ENCODE measurements at regions not wholly inside any gene's neighbourhood (a gene's known extent, or its start where the extent isn't known, plus 50 kb on each side); places are given as distances from the start of the nearest gene placed in this dataset.

- intact Hi-C loops (cut with micrococcal nuclease): no loop called here
- Mint-ChIP-seq H3K27me3 (no peaks in the 10 kb centered on the region), H3K4me1 (ENCODE audit: low read depth) (no peaks in the 10 kb centered on the region), H3K4me3 (no peak overlapping the region), H3K27ac (no peak overlapping the region), H3K36me3 (ENCODE audit: low read depth) (no peaks in the 10 kb centered on the region), H3K9me3 (peaks cover 3% of the 10 kb centered on the region)
- TF ChIP-seq CTCF (IDR thresholded peaks at IDR 0.05): no peak
- ChIA-PET POLR2A (no interaction called here), CTCF (no interaction called here)
- DNase-seq (no peak), ATAC-seq (no peak)
Measured at GRCh38 chr21:16535102-16535422, 805.3 kb downstream of the USP25 start.

GRCh38 chr21:16535626-16536025 lies 805.8 kb downstream of the USP25 start:
- CTCF ChIA-PET: no interaction called here
- H3K9me3 Mint-ChIP-seq: peaks cover 3% of the 10 kb centered on the region
- POLR2A ChIA-PET: no interaction called here
- no peak for DNase-seq
- TF ChIP-seq CTCF (IDR thresholded peaks at IDR 0.05): no peak
- H3K4me1 Mint-ChIP-seq (ENCODE audit: low read depth): no peaks in the 10 kb centered on the region
- no peaks in the 10 kb centered on the region for H3K27me3 Mint-ChIP-seq
- no peak overlapping the region for H3K4me3 Mint-ChIP-seq
- intact Hi-C loops (cut with micrococcal nuclease): no loop called here
- no peaks in the 10 kb centered on the region for H3K36me3 Mint-ChIP-seq (ENCODE audit: low read depth)
- H3K27ac Mint-ChIP-seq: no peak overlapping the region
- ATAC-seq: no peak

- no peak for TF ChIP-seq CTCF (IDR thresholded peaks at IDR 0.05)
- H3K4me1 Mint-ChIP-seq (ENCODE audit: low read depth): no peaks in the 10 kb centered on the region
- no peaks in the 10 kb centered on the region for H3K36me3 Mint-ChIP-seq (ENCODE audit: low read depth)
- no peak for DNase-seq
- ATAC-seq: no peak
- no peaks in the 10 kb centered on the region for H3K27me3 Mint-ChIP-seq
- no peak overlapping the region for H3K27ac Mint-ChIP-seq
- ChIA-PET CTCF (no interaction called here), POLR2A (no interaction called here)
- intact Hi-C loops (cut with micrococcal nuclease): no loop called here
- H3K4me3 Mint-ChIP-seq: no peak overlapping the region
- H3K9me3 Mint-ChIP-seq: peaks cover 3% of the 10 kb centered on the region
Measured at GRCh38 chr21:16536140-16536539, 806.4 kb downstream of the USP25 start.

- CTCF ChIA-PET: no interaction called here
- POLR2A ChIA-PET: no interaction called here
- Mint-ChIP-seq H3K4me3 (no peak overlapping the region), H3K27ac (no peak overlapping the region), H3K27me3 (no peaks in the 10 kb centered on the region), H3K36me3 (ENCODE audit: low read depth) (no peaks in the 10 kb centered on the region), H3K9me3 (peaks cover 3% of the 10 kb centered on the region), H3K4me1 (ENCODE audit: low read depth) (no peaks in the 10 kb centered on the region)
- intact Hi-C loops (cut with micrococcal nuclease): no loop called here
- DNase-seq: no peak
- no peak for TF ChIP-seq CTCF (IDR thresholded peaks at IDR 0.05)
- ATAC-seq: no peak
Measured at GRCh38 chr21:16536643-16537434, 807.1 kb downstream of the USP25 start.

GRCh38 chr21:16537501-16537900 lies 807.7 kb downstream of the USP25 start:
- CTCF ChIA-PET: no interaction called here
- Mint-ChIP-seq H3K4me3 (no peak overlapping the region), H3K9me3 (peaks cover 3% of the 10 kb centered on the region), H3K4me1 (ENCODE audit: low read depth) (no peaks in the 10 kb centered on the region), H3K27me3 (no peaks in the 10 kb centered on the region), H3K27ac (no peak overlapping the region), H3K36me3 (ENCODE audit: low read depth) (no peaks in the 10 kb centered on the region)
- POLR2A ChIA-PET: no interaction called here
- no peak for TF ChIP-seq CTCF (IDR thresholded peaks at IDR 0.05)
- no peak for ATAC-seq
- intact Hi-C loops (cut with micrococcal nuclease): no loop called here
- no peak for DNase-seq
